ENCODE measurements at regions not wholly inside any gene's neighbourhood (a gene's known extent, or its start where the extent isn't known, plus 50 kb on each side); places are given as distances from the start of the nearest gene placed in this dataset.
"Not testable (repeated sequence)": the region's sequence is repeated elsewhere in the genome, so short reads cannot be mapped to it uniquely, and the experiment has no call there.

- TF ChIP-seq CTCF, POLR2A (IDR thresholded peaks at IDR 0.05): not testable (repeated sequence)
These were observed 235.9 kb upstream of the RAI14 start for GRCh38 chr5:34420191-34420590.
